Esophagus mucosa (tissue), 1 donor: ENCODE measurements at regions not wholly inside any gene's neighbourhood (a gene's known extent, or its start where the extent isn't known, plus 50 kb on each side); places are given as distances from the start of the nearest gene placed in this dataset.
"Not testable (repeated sequence)": the region's sequence is repeated elsewhere in the genome, so short reads cannot be mapped to it uniquely, and the experiment has no call there.

ENCODE experiments used
- ATAC-seq: fragments of 200-7000 bp; cut with Tn5 transposase; one replicate; pipeline ENCODE4 v1.9.1; 2020
- donor health status: DM: yes; HTN: yes; CAD: no.

- peak; percentile 81 for ATAC-seq
Observed at GRCh38 chr10:3887885-3888476, 103.0 kb upstream of the KLF6 start.

GRCh38 chr10:3887404-3887803 is 102.4 kb upstream of the KLF6 start:
- no peak for ATAC-seq

GRCh38 chr10:3886641-3887251 is 101.7 kb upstream of the KLF6 start:
- peak; percentile 77 for ATAC-seq

GRCh38 chr10:3886191-3886590 is 101.2 kb upstream of the KLF6 start:
- no peak for ATAC-seq

GRCh38 chr10:3882855-3883254 is 97.8 kb upstream of the KLF6 start:
- ATAC-seq: no peak

GRCh38 chr10:3881622-3882021 is 96.6 kb upstream of the KLF6 start:
- peak; percentile 46 for ATAC-seq

GRCh38 chr10:3879073-3879472 is 94.1 kb upstream of the KLF6 start:
- ATAC-seq: no peak

- ATAC-seq: no peak
Observed at GRCh38 chr10:3877211-3878000, 92.4 kb upstream of the KLF6 start.

- peak; percentile 51 for ATAC-seq
Observed at GRCh38 chr10:3876350-3876962, 91.4 kb upstream of the KLF6 start.

GRCh38 chr10:3875842-3876235 is 90.8 kb upstream of the KLF6 start:
- no peak for ATAC-seq

- peak; percentile 21 for ATAC-seq
Observed at GRCh38 chr10:3874990-3875841, 90.2 kb upstream of the KLF6 start.

- not testable (repeated sequence) for ATAC-seq
Observed at GRCh38 chr10:3874610-3874989, 89.6 kb upstream of the KLF6 start.

GRCh38 chr10:3873728-3874461 is 88.9 kb upstream of the KLF6 start:
- ATAC-seq: peak; percentile 49

- ATAC-seq: no peak
Observed at GRCh38 chr10:3872712-3873329, 87.8 kb upstream of the KLF6 start.

GRCh38 chr10:3871424-3871996 is 86.5 kb upstream of the KLF6 start:
- no peak for ATAC-seq

GRCh38 chr10:3869036-3869435 is 84.0 kb upstream of the KLF6 start:
- no peak for ATAC-seq

GRCh38 chr10:3868271-3868664 is 83.3 kb upstream of the KLF6 start:
- ATAC-seq: no peak

GRCh38 chr10:3867454-3868270 is 82.7 kb upstream of the KLF6 start:
- no peak for ATAC-seq

- ATAC-seq: no peak
Observed at GRCh38 chr10:3866332-3866731, 81.3 kb upstream of the KLF6 start.

- no peak for ATAC-seq
Observed at GRCh38 chr10:3865565-3865964, 80.6 kb upstream of the KLF6 start.
